HCT116 (cell line): ENCODE measurements at regions not wholly inside any gene's neighbourhood (a gene's known extent, or its start where the extent isn't known, plus 50 kb on each side); places are given as distances from the start of the nearest gene placed in this dataset.

ENCODE experiments used
- ATAC-seq: fragments of 200-7000 bp; cut with Tn5 transposase; 2 replicates; pipeline ENCODE4 v1.9.1; 2020; ENCODE audit warnings: mild to moderate bottlenecking, moderate library complexity
- BruUV-seq: library from RNA; stranded (reverse); fragments of 400-500 nt; replicated peaks from 2 replicates; lab custom pipeline; 2021; lab: Mats Ljungman, UMichigan
- CTCF ChIA-PET: fragments of 300-600 bp; sonication (Branson Sonifier 250); formaldehyde crosslinking; loops from one replicate; lab custom pipeline; 2021; ENCODE audit warnings: antibody characterized with exemption; lab: Charles Lee
- POLR2A ChIA-PET: fragments of 300-600, 350-600 bp; sonication (Branson Sonifier 250); formaldehyde crosslinking; loops from one replicate; lab custom pipeline; 2021; ENCODE audit warnings: antibody characterized with exemption; lab: Charles Lee
- RAD21 ChIA-PET, 2 experiments: fragments of 300-600 bp; sonication (Branson Sonifier 250); formaldehyde crosslinking; loops; one replicate each; lab custom pipeline; 2023; ENCODE audit warnings: low total read pairs in 2 of 2; ENCODE audit not compliant: uncharacterized antibody in 2 of 2, unreplicated experiment in 2 of 2, low non-redundant PET in 1 of 2; lab: Charles Lee
- DNase-seq: peaks from one replicate; pipeline ENCODE4 v3.0.0-alpha.2; 2010; ENCODE audit warnings: low read depth, low spot score
- H2AFZ ChIP-seq: fragments of 200-600 bp; shearing (Covaris generic), sonication (generic); 2 replicates; pipeline ENCODE4 v1.6.1; 2017; ENCODE audit warnings: low read depth, mixed run types, mixed read lengths, antibody characterized with exemption, low read length; ENCODE audit not compliant: poor library complexity, severe bottlenecking
- H3K27ac ChIP-seq: 2 replicates; pipeline ENCODE4 v1.5.1; 2012; ENCODE audit warnings: low read depth, low read length
- H3K27me3 ChIP-seq: fragments of 200-600 bp; sonication (generic); 2 replicates; pipeline ENCODE4 v1.6.1; 2016; ENCODE audit warnings: mixed run types, low read length, mixed read lengths; ENCODE audit not compliant: insufficient read depth
- H3K36me3 ChIP-seq, 2 experiments: fragments of 200-500 bp in 1 of 2; fragments of 200-600 bp in 1 of 2; sonication (Bioruptor generic) in 1 of 2; sonication (generic) in 1 of 2; 2 replicates each; pipeline versions ENCODE4 v1.5.1 to v1.6.1; 2014 to 2016; ENCODE audit warnings: low read length in 2 of 2, inconsistent platforms in 1 of 2, mixed read lengths in 1 of 2, mixed run types in 1 of 2; ENCODE audit not compliant: insufficient read depth in 2 of 2, control insufficient read depth in 1 of 2
- H3K4me1 ChIP-seq, 2 experiments: fragments of 200-600 bp in 1 of 2; sonication (generic) in 1 of 2; 2 replicates each; pipeline versions ENCODE4 v1.5.1 to v1.6.1; 2012 to 2017; ENCODE audit warnings: low read length in 2 of 2, inconsistent platforms in 1 of 2, mild to moderate bottlenecking in 1 of 2, mixed read lengths in 1 of 2, mixed run types in 1 of 2, moderate library complexity in 1 of 2; ENCODE audit not compliant: insufficient read depth in 2 of 2, control insufficient read depth in 1 of 2
- H3K4me2 ChIP-seq: fragments of 200-600 bp; sonication (generic); 2 replicates; pipeline ENCODE4 v1.6.1; 2017; ENCODE audit warnings: mixed run types, low read length, mixed read lengths
- H3K4me3 ChIP-seq, 2 experiments: fragments of 200-600 bp in 1 of 2; sonication (generic) in 1 of 2; replicated peaks in 1 of 2; 2 replicates each; pipeline ENCODE4 v1.5.1; 2011 to 2016; ENCODE audit warnings: low read length in 2 of 2, control low read depth in 1 of 2, low read depth in 1 of 2, mild to moderate bottlenecking in 1 of 2, mixed read lengths in 1 of 2, mixed run types in 1 of 2
- H3K79me2 ChIP-seq: fragments of 200-600 bp; sonication (generic); 2 replicates; pipeline ENCODE4 v1.6.1; 2017; ENCODE audit warnings: mild to moderate bottlenecking, mixed run types, low read length, moderate library complexity, mixed read lengths; ENCODE audit not compliant: insufficient read depth
- H3K9ac ChIP-seq: fragments of 200-600 bp; sonication (generic); 2 replicates; pipeline ENCODE4 v1.6.1; 2016; ENCODE audit warnings: low read length, mixed read lengths
- H3K9me2 ChIP-seq: fragments of 200-600 bp; sonication (generic), shearing (Covaris generic); 2 replicates; pipeline ENCODE4 v1.6.1; 2017; ENCODE audit warnings: mixed run types, mild to moderate bottlenecking, moderate library complexity; ENCODE audit not compliant: insufficient read depth
- H3K9me3 ChIP-seq, 2 experiments: fragments of 200-500 bp in 1 of 2; fragments of 200-600 bp in 1 of 2; sonication (Bioruptor generic) in 1 of 2; sonication (generic) in 1 of 2; 2 replicates each; pipeline ENCODE4 v1.6.1; 2014 to 2017; ENCODE audit warnings: low read length in 2 of 2, mixed read lengths in 2 of 2, inconsistent platforms in 1 of 2, low read depth in 1 of 2, mild to moderate bottlenecking in 1 of 2, mixed run types in 1 of 2, moderate library complexity in 1 of 2; ENCODE audit not compliant: control insufficient read depth in 1 of 2, insufficient read depth in 1 of 2
- H4K20me1 ChIP-seq: fragments of 200-600 bp; sonication (generic), shearing (Covaris generic); 2 replicates; pipeline ENCODE4 v1.6.1; 2017; ENCODE audit warnings: mixed run types, mild to moderate bottlenecking, moderate library complexity; ENCODE audit not compliant: insufficient read depth
- CEBPB ChIP-seq: IDR thresholded peaks from 2 replicates; pipeline ENCODE4 v1.6.1; 2012; ENCODE audit warnings: low read depth
- EGR1 ChIP-seq: IDR thresholded peaks from 2 replicates; pipeline ENCODE4 v1.6.1; 2012; ENCODE audit warnings: low read depth
- ELF1 ChIP-seq: IDR thresholded peaks from 2 replicates; pipeline ENCODE4 v1.6.1; 2012; ENCODE audit warnings: low read depth, borderline replicate concordance
- EZH2 ChIP-seq: fragments of 200-600 bp; sonication (generic); IDR thresholded peaks from 2 replicates; pipeline ENCODE4 v1.6.1; 2017; ENCODE audit warnings: antibody characterized with exemption, mixed run types
- FOSL1 ChIP-seq: IDR thresholded peaks from 2 replicates; pipeline ENCODE4 v1.6.1; 2012; ENCODE audit warnings: low read depth
- JUND ChIP-seq: IDR thresholded peaks from 2 replicates; pipeline ENCODE4 v1.6.1; 2012
- MAX ChIP-seq: IDR thresholded peaks from 2 replicates; pipeline ENCODE4 v1.6.1; 2012
- POLR2A ChIP-seq: IDR thresholded peaks from 2 replicates; pipeline ENCODE4 v1.7.0; 2011; ENCODE audit warnings: borderline replicate concordance; ENCODE audit not compliant: insufficient read depth, insufficient read length; ENCODE audit errors: extremely low read depth
- POLR2AphosphoS5 ChIP-seq: IDR thresholded peaks from 2 replicates; pipeline ENCODE4 v1.6.1; 2011; ENCODE audit warnings: mild to moderate bottlenecking, low read depth, low read length, moderate library complexity
- RAD21 ChIP-seq: IDR thresholded peaks from 2 replicates; pipeline ENCODE4 v1.6.1; 2012; ENCODE audit warnings: low read depth, mild to moderate bottlenecking
- SIN3A ChIP-seq: IDR thresholded peaks from 2 replicates; pipeline ENCODE4 v1.6.1; 2012; ENCODE audit warnings: low read depth
- SP1 ChIP-seq: IDR thresholded peaks from 2 replicates; pipeline ENCODE4 v1.6.1; 2012; ENCODE audit warnings: low read depth
- TCF7L2 ChIP-seq: IDR thresholded peaks from 2 replicates; pipeline ENCODE4 v1.7.0; 2011; ENCODE audit warnings: borderline replicate concordance, inconsistent platforms; ENCODE audit not compliant: insufficient read depth, insufficient read length; ENCODE audit errors: extremely low read depth
- YY1 ChIP-seq: IDR thresholded peaks from 2 replicates; pipeline ENCODE4 v1.6.1; 2011; ENCODE audit warnings: low read length, low read depth, moderate library complexity, mild to moderate bottlenecking; ENCODE audit not compliant: insufficient replicate concordance; ENCODE audit errors: extremely low read depth
- ZBTB33 ChIP-seq: IDR thresholded peaks from 2 replicates; pipeline ENCODE4 v1.6.1; 2011; ENCODE audit warnings: mild to moderate bottlenecking, low read length, moderate library complexity; ENCODE audit not compliant: insufficient replicate concordance; ENCODE audit errors: extremely low read depth
- ZFX ChIP-seq: fragments of 450-650 bp; IDR thresholded peaks from 2 replicates; pipeline ENCODE4 v1.6.1; 2017
- ZNF274 ChIP-seq: fragments of 200-500 bp; sonication (Bioruptor generic); IDR thresholded peaks from 2 replicates; pipeline ENCODE4 v1.6.1; 2014; ENCODE audit warnings: mild to moderate bottlenecking, low read depth, low read length, inconsistent platforms
- intact Hi-C: fragments of 100-400 bp; cut with micrococcal nuclease; formaldehyde crosslinking; loops from 2 replicates; pipeline ENCODE4 v1.10.0; 2022
- TF ChIP-seq, protein P1 (sequence below): IDR thresholded peaks from 2 replicates; pipeline ENCODE4 v1.6.1; 2012
- TF ChIP-seq, protein P2 (sequence below): IDR thresholded peaks from 2 replicates; pipeline ENCODE4 v1.6.1; 2012; ENCODE audit warnings: low read depth
- TF ChIP-seq, protein P3 (sequence below), 3 experiments: fragments of 200-600 bp in 1 of 3; sonication (generic) in 1 of 3; IDR thresholded peaks in 2 of 3; conservative IDR thresholded peaks in 1 of 3; 2 replicates each; pipeline ENCODE4 v1.5.1; 2012 to 2017; ENCODE audit warnings: low read depth in 2 of 3, low read length in 2 of 3, antibody characterized with exemption in 1 of 3, borderline replicate concordance in 1 of 3, control low read depth in 1 of 3, mild to moderate bottlenecking in 1 of 3, mixed read lengths in 1 of 3, mixed run types in 1 of 3, moderate library complexity in 1 of 3; ENCODE audit not compliant: insufficient read depth in 1 of 3

DNA sequence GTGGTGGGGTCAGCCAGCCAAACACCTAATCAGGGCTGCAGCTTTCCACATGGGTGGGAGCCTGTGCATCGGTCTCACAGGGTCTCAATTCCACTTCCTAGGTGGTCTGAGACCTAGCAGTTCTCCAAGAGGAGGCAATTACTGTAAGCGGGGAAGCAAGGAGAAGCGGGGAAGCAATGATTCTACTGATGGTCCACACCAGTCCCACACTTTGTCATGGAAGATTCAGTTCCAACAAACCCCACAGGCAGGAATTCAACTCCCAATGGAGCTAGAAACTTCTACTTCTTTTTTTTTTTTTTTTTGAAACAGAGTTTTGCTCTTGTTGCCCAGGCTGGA lies 158.7 kb upstream of the RAI14 start:
- H3K36me3 ChIP-seq = no peaks in the 10 kb centered on the region
- no peak for TF ChIP-seq RAD21
- TF ChIP-seq MAX = no peak
- no peak for TF ChIP-seq EZH2
- no peak for TF ChIP-seq POLR2A
- TF ChIP-seq, protein P1, sequence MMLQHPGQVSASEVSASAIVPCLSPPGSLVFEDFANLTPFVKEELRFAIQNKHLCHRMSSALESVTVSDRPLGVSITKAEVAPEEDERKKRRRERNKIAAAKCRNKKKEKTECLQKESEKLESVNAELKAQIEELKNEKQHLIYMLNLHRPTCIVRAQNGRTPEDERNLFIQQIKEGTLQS = no peak
- TF ChIP-seq ZFX = no peak
- TF ChIP-seq ELF1 = no peak
- TF ChIP-seq EGR1 = no peak
- TF ChIP-seq, protein P2, sequence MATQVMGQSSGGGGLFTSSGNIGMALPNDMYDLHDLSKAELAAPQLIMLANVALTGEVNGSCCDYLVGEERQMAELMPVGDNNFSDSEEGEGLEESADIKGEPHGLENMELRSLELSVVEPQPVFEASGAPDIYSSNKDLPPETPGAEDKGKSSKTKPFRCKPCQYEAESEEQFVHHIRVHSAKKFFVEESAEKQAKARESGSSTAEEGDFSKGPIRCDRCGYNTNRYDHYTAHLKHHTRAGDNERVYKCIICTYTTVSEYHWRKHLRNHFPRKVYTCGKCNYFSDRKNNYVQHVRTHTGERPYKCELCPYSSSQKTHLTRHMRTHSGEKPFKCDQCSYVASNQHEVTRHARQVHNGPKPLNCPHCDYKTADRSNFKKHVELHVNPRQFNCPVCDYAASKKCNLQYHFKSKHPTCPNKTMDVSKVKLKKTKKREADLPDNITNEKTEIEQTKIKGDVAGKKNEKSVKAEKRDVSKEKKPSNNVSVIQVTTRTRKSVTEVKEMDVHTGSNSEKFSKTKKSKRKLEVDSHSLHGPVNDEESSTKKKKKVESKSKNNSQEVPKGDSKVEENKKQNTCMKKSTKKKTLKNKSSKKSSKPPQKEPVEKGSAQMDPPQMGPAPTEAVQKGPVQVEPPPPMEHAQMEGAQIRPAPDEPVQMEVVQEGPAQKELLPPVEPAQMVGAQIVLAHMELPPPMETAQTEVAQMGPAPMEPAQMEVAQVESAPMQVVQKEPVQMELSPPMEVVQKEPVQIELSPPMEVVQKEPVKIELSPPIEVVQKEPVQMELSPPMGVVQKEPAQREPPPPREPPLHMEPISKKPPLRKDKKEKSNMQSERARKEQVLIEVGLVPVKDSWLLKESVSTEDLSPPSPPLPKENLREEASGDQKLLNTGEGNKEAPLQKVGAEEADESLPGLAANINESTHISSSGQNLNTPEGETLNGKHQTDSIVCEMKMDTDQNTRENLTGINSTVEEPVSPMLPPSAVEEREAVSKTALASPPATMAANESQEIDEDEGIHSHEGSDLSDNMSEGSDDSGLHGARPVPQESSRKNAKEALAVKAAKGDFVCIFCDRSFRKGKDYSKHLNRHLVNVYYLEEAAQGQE = no peak
- TF ChIP-seq, protein P3, sequence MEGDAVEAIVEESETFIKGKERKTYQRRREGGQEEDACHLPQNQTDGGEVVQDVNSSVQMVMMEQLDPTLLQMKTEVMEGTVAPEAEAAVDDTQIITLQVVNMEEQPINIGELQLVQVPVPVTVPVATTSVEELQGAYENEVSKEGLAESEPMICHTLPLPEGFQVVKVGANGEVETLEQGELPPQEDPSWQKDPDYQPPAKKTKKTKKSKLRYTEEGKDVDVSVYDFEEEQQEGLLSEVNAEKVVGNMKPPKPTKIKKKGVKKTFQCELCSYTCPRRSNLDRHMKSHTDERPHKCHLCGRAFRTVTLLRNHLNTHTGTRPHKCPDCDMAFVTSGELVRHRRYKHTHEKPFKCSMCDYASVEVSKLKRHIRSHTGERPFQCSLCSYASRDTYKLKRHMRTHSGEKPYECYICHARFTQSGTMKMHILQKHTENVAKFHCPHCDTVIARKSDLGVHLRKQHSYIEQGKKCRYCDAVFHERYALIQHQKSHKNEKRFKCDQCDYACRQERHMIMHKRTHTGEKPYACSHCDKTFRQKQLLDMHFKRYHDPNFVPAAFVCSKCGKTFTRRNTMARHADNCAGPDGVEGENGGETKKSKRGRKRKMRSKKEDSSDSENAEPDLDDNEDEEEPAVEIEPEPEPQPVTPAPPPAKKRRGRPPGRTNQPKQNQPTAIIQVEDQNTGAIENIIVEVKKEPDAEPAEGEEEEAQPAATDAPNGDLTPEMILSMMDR (IDR thresholded peaks at IDR 0.05 in 2 of 3, conservative IDR thresholded peaks at IDR 0.05 in 1 of 3; ENCODE audit: borderline replicate concordance in 1 of 3, insufficient read depth in 1 of 3, low read depth in 2 of 3, low read length in 2 of 3) = no peak
- TF ChIP-seq SIN3A = no peak
- TF ChIP-seq JUND = no peak
- no peak for TF ChIP-seq YY1
- TF ChIP-seq TCF7L2 = no peak
- TF ChIP-seq ZBTB33 = no peak
- TF ChIP-seq SP1 = no peak
- TF ChIP-seq ZNF274 = no peak
- no peak for TF ChIP-seq POLR2AphosphoS5
- TF ChIP-seq FOSL1 = no peak
- no peak for TF ChIP-seq CEBPB
- H3K9me2 ChIP-seq = no peaks in the 10 kb centered on the region
- DNase-seq (no peak), ATAC-seq (no peak)
- H3K4me1 ChIP-seq = peaks cover 0 to 6% of the 10 kb centered on the region in 2 experiments; a peak in 2 of 4 replicates
- H3K27me3 ChIP-seq = no peaks in the 10 kb centered on the region
- H3K4me3 ChIP-seq = no peak overlapping the region
- H3K27ac ChIP-seq = no peak overlapping the region
- H3K9me3 ChIP-seq = no peaks in the 10 kb centered on the region
- BruUV-seq = no TSS peak
- no peaks in the 10 kb centered on the region for H3K79me2 ChIP-seq
- H3K9ac ChIP-seq = no peak overlapping the region
- H2AFZ ChIP-seq = no peak overlapping the region
- RAD21 ChIA-PET = no interaction called here
- no peaks in the 10 kb centered on the region for H4K20me1 ChIP-seq
- intact Hi-C loops = no loop called here
- POLR2A ChIA-PET = no interaction called here
- H3K4me2 ChIP-seq = no peak overlapping the region
- CTCF ChIA-PET = interaction anchor here (2.0 kb wide), 1 partner anchor 11 kb away, joined by 5 read pairs; no protein-coding TSS in a partner anchor
